ENCODE measurements at regions not wholly inside any gene's neighbourhood (a gene's known extent, or its start where the extent isn't known, plus 50 kb on each side); places are given as distances from the start of the nearest gene placed in this dataset.
"Not testable (repeated sequence)": the region's sequence is repeated elsewhere in the genome, so short reads cannot be mapped to it uniquely, and the experiment has no call there.

- CTCF ChIA-PET: not testable (repeated sequence)
Observed at GRCh38 chr16:88266935-88267551, 115.7 kb upstream of the ZNF469 start.

GRCh38 chr16:88268186-88268970, 114.4 kb upstream of the ZNF469 start:
- H3K36me3 ChIP-seq (ENCODE audit: control insufficient read depth in 4 of 4, insufficient read depth in 4 of 4, low read length in 3 of 4); H3K27ac ChIP-seq (ENCODE audit: insufficient read depth in 1 of 2, low read depth in 1 of 2, low read length in 2 of 2, poor library complexity in 1 of 2, severe bottlenecking in 2 of 2); H3K9me3 ChIP-seq (ENCODE audit: control extremely low read depth in 1 of 5, control insufficient read depth in 4 of 5, insufficient read depth in 2 of 5, low read depth in 1 of 5, low read length in 4 of 5); DNase-seq; CTCF ChIA-PET; H3K4me3 ChIP-seq (ENCODE audit: control insufficient read depth in 1 of 7, extremely low read depth in 1 of 7, insufficient read depth in 4 of 7, low read depth in 2 of 7, low read length in 6 of 7); POLR2A ChIA-PET; H3K4me1 ChIP-seq (ENCODE audit: control extremely low read depth in 1 of 4, control insufficient read depth in 4 of 4, insufficient read depth in 4 of 4, low read length in 3 of 4): not testable (repeated sequence)
- H3K27me3 ChIP-seq (replicated peaks in 2 of 5; ENCODE audit: control insufficient read depth in 4 of 5, insufficient read depth in 5 of 5, low read length in 4 of 5): peaks cover 0 to 31% (median 2%) of the 10 kb centered on the region in 5 experiments
- WGBS (ENCODE audit: insufficient coverage): 93% methylated on average over 15 of the region's 20 CpGs

More at GRCh38 chr16:88266935-88267551, 115.7 kb upstream of the ZNF469 start:
- H3K4me1 ChIP-seq (ENCODE audit: control extremely low read depth in 1 of 4, control insufficient read depth in 4 of 4, insufficient read depth in 4 of 4, low read length in 3 of 4); DNase-seq; H3K27ac ChIP-seq (ENCODE audit: insufficient read depth in 1 of 2, low read depth in 1 of 2, low read length in 2 of 2, poor library complexity in 1 of 2, severe bottlenecking in 2 of 2); H3K36me3 ChIP-seq (ENCODE audit: control insufficient read depth in 4 of 4, insufficient read depth in 4 of 4, low read length in 3 of 4); POLR2A ChIA-PET; H3K9me3 ChIP-seq (ENCODE audit: control extremely low read depth in 1 of 5, control insufficient read depth in 4 of 5, insufficient read depth in 2 of 5, low read depth in 1 of 5, low read length in 4 of 5); H3K4me3 ChIP-seq (ENCODE audit: control insufficient read depth in 1 of 7, extremely low read depth in 1 of 7, insufficient read depth in 4 of 7, low read depth in 2 of 7, low read length in 6 of 7): not testable (repeated sequence)
- WGBS (ENCODE audit: insufficient coverage): 96% methylated on average over 18 of the region's 31 CpGs
- H3K27me3 ChIP-seq (replicated peaks in 2 of 5; ENCODE audit: control insufficient read depth in 4 of 5, insufficient read depth in 5 of 5, low read length in 4 of 5): peaks cover 0 to 31% (median 2%) of the 10 kb centered on the region in 5 experiments

GRCh38 chr16:88270171-88270790, 112.5 kb upstream of the ZNF469 start:
- POLR2A ChIA-PET; H3K27ac ChIP-seq (ENCODE audit: insufficient read depth in 1 of 2, low read depth in 1 of 2, low read length in 2 of 2, poor library complexity in 1 of 2, severe bottlenecking in 2 of 2); H3K36me3 ChIP-seq (ENCODE audit: control insufficient read depth in 4 of 4, insufficient read depth in 4 of 4, low read length in 3 of 4); CTCF ChIA-PET; H3K9me3 ChIP-seq (ENCODE audit: control extremely low read depth in 1 of 5, control insufficient read depth in 4 of 5, insufficient read depth in 2 of 5, low read depth in 1 of 5, low read length in 4 of 5); H3K4me3 ChIP-seq (ENCODE audit: control insufficient read depth in 1 of 7, extremely low read depth in 1 of 7, insufficient read depth in 4 of 7, low read depth in 2 of 7, low read length in 6 of 7); DNase-seq; H3K4me1 ChIP-seq (ENCODE audit: control extremely low read depth in 1 of 4, control insufficient read depth in 4 of 4, insufficient read depth in 4 of 4, low read length in 3 of 4): not testable (repeated sequence)
- peaks cover 0 to 18% (median 2%) of the 10 kb centered on the region in 5 experiments for H3K27me3 ChIP-seq (replicated peaks in 2 of 5; ENCODE audit: control insufficient read depth in 4 of 5, insufficient read depth in 5 of 5, low read length in 4 of 5)
- 94% methylated on average over 6 of the region's 10 CpGs for WGBS (ENCODE audit: insufficient coverage)

- no CpG with 5 or more reads among the region's 11 CpGs for WGBS (ENCODE audit: insufficient coverage)
- CTCF ChIA-PET; H3K4me1 ChIP-seq (ENCODE audit: control extremely low read depth in 1 of 4, control insufficient read depth in 4 of 4, insufficient read depth in 4 of 4, low read length in 3 of 4); POLR2A ChIA-PET; H3K4me3 ChIP-seq (ENCODE audit: control insufficient read depth in 1 of 7, extremely low read depth in 1 of 7, insufficient read depth in 4 of 7, low read depth in 2 of 7, low read length in 6 of 7); H3K9me3 ChIP-seq (ENCODE audit: control extremely low read depth in 1 of 5, control insufficient read depth in 4 of 5, insufficient read depth in 2 of 5, low read depth in 1 of 5, low read length in 4 of 5); H3K36me3 ChIP-seq (ENCODE audit: control insufficient read depth in 4 of 4, insufficient read depth in 4 of 4, low read length in 3 of 4); H3K27me3 ChIP-seq (replicated peaks in 2 of 5; ENCODE audit: control insufficient read depth in 4 of 5, insufficient read depth in 5 of 5, low read length in 4 of 5); DNase-seq; H3K27ac ChIP-seq (ENCODE audit: insufficient read depth in 1 of 2, low read depth in 1 of 2, low read length in 2 of 2, poor library complexity in 1 of 2, severe bottlenecking in 2 of 2): not testable (repeated sequence)
Observed at GRCh38 chr16:88271296-88271695, 111.5 kb upstream of the ZNF469 start.

- 82% methylated on average over 2 of the region's 3 CpGs for WGBS (ENCODE audit: insufficient coverage)
- H3K4me3 ChIP-seq (ENCODE audit: control insufficient read depth in 1 of 7, extremely low read depth in 1 of 7, insufficient read depth in 4 of 7, low read depth in 2 of 7, low read length in 6 of 7); H3K9me3 ChIP-seq (ENCODE audit: control extremely low read depth in 1 of 5, control insufficient read depth in 4 of 5, insufficient read depth in 2 of 5, low read depth in 1 of 5, low read length in 4 of 5); POLR2A ChIA-PET; H3K36me3 ChIP-seq (ENCODE audit: control insufficient read depth in 4 of 4, insufficient read depth in 4 of 4, low read length in 3 of 4); H3K27ac ChIP-seq (ENCODE audit: insufficient read depth in 1 of 2, low read depth in 1 of 2, low read length in 2 of 2, poor library complexity in 1 of 2, severe bottlenecking in 2 of 2); CTCF ChIA-PET; H3K27me3 ChIP-seq (replicated peaks in 2 of 5; ENCODE audit: control insufficient read depth in 4 of 5, insufficient read depth in 5 of 5, low read length in 4 of 5); H3K4me1 ChIP-seq (ENCODE audit: control extremely low read depth in 1 of 4, control insufficient read depth in 4 of 4, insufficient read depth in 4 of 4, low read length in 3 of 4); DNase-seq: not testable (repeated sequence)
Observed at GRCh38 chr16:88271776-88272175, 111.0 kb upstream of the ZNF469 start.

GRCh38 chr16:88272437-88272836, 110.3 kb upstream of the ZNF469 start:
- H3K36me3 ChIP-seq (ENCODE audit: control insufficient read depth in 4 of 4, insufficient read depth in 4 of 4, low read length in 3 of 4); CTCF ChIA-PET: not testable (repeated sequence)
- 95% methylated on average over 10 of the region's 12 CpGs for WGBS (ENCODE audit: insufficient coverage)

GRCh38 chr16:88274126-88274750, 108.5 kb upstream of the ZNF469 start:
- POLR2A ChIA-PET; H3K4me3 ChIP-seq (ENCODE audit: control insufficient read depth in 1 of 7, extremely low read depth in 1 of 7, insufficient read depth in 4 of 7, low read depth in 2 of 7, low read length in 6 of 7); H3K36me3 ChIP-seq (ENCODE audit: control insufficient read depth in 4 of 4, insufficient read depth in 4 of 4, low read length in 3 of 4); H3K4me1 ChIP-seq (ENCODE audit: control extremely low read depth in 1 of 4, control insufficient read depth in 4 of 4, insufficient read depth in 4 of 4, low read length in 3 of 4); H3K27ac ChIP-seq (ENCODE audit: insufficient read depth in 1 of 2, low read depth in 1 of 2, low read length in 2 of 2, poor library complexity in 1 of 2, severe bottlenecking in 2 of 2); H3K27me3 ChIP-seq (replicated peaks in 2 of 5; ENCODE audit: control insufficient read depth in 4 of 5, insufficient read depth in 5 of 5, low read length in 4 of 5); CTCF ChIA-PET: not testable (repeated sequence)
- DNase-seq: peak in 1 of 3 donors; percentile 8
- WGBS (ENCODE audit: insufficient coverage): no CpG with 5 or more reads among the region's 11 CpGs
- peaks cover 0 to 11% (median 3%) of the 10 kb centered on the region in 5 experiments for H3K9me3 ChIP-seq (ENCODE audit: control extremely low read depth in 1 of 5, control insufficient read depth in 4 of 5, insufficient read depth in 2 of 5, low read depth in 1 of 5, low read length in 4 of 5)

More at GRCh38 chr16:88272437-88272836, 110.3 kb upstream of the ZNF469 start:
- H3K4me1 ChIP-seq (ENCODE audit: control extremely low read depth in 1 of 4, control insufficient read depth in 4 of 4, insufficient read depth in 4 of 4, low read length in 3 of 4); H3K9me3 ChIP-seq (ENCODE audit: control extremely low read depth in 1 of 5, control insufficient read depth in 4 of 5, insufficient read depth in 2 of 5, low read depth in 1 of 5, low read length in 4 of 5); H3K4me3 ChIP-seq (ENCODE audit: control insufficient read depth in 1 of 7, extremely low read depth in 1 of 7, insufficient read depth in 4 of 7, low read depth in 2 of 7, low read length in 6 of 7); H3K27ac ChIP-seq (ENCODE audit: insufficient read depth in 1 of 2, low read depth in 1 of 2, low read length in 2 of 2, poor library complexity in 1 of 2, severe bottlenecking in 2 of 2); H3K27me3 ChIP-seq (replicated peaks in 2 of 5; ENCODE audit: control insufficient read depth in 4 of 5, insufficient read depth in 5 of 5, low read length in 4 of 5); DNase-seq; POLR2A ChIA-PET: not testable (repeated sequence)

All from common myeloid progenitor, CD34-positive (primary cell).